ENCODE measurements at regions not wholly inside any gene's neighbourhood (a gene's known extent, or its start where the extent isn't known, plus 50 kb on each side); places are given as distances from the start of the nearest gene placed in this dataset.
"Not testable (repeated sequence)": the region's sequence is repeated elsewhere in the genome, so short reads cannot be mapped to it uniquely, and the experiment has no call there.

DNA sequence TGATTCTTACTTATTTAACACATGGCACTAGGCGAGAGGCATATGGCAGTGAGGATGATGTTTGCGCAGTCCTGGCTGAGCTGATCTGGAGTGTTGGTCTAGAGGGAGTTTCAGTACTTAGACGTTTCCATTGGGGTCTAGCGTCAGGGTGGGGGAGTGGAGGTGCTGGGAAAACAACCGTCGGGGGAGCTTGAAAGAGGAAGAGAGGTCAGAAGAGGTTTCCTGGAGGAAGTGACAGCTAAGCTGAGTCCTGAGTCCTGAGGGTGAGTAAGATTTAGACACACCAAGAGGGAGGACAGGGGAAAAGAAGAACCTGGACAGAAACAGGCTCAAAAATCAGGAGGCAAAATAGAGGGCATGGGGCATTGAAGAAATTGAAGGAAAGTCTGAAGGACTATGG lies 81.4 kb downstream of the ALOX5AP start:
- no peak for DNase-seq (ENCODE audit: low read depth)

- no peak for DNase-seq (ENCODE audit: low read depth)
Observed at GRCh38 chr13:30818323-30818960, 83.1 kb downstream of the ALOX5AP start.

GRCh38 chr13:30819136-30819888 lies 84.0 kb downstream of the ALOX5AP start:
- no peak for DNase-seq (ENCODE audit: low read depth)

DNA sequence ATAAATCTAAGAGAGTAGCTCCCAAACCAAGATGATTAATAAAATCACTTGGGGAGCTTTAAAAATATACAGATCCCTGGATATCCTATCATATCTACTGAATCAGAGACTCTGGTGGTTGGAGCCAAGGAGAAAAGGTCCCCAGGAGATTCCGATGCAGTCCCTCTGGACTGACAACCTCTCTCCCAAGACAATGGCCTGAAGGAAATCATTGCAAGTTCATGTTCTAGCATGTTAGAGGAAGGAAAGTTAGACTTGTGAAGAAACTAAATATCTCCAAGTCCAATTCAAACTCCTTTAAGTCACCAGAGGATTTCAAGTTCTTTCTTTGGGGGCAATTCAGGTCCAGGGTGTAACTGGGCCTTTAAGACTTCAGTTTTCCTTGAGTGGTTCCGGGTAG lies 84.7 kb upstream of the MEDAG start:
- DNase-seq (ENCODE audit: low read depth), result no peak

- no peak for DNase-seq (ENCODE audit: low read depth)
Observed at GRCh38 chr13:30824651-30825050, 81.4 kb upstream of the MEDAG start.

GRCh38 chr13:30826911-30827577 lies 79.0 kb upstream of the MEDAG start:
- DNase-seq (ENCODE audit: low read depth), result no peak

GRCh38 chr13:30827578-30827925 lies 78.5 kb upstream of the MEDAG start:
- no peak for DNase-seq (ENCODE audit: low read depth)

- DNase-seq (ENCODE audit: low read depth), result no peak
Observed at GRCh38 chr13:30829145-30829832, 76.8 kb upstream of the MEDAG start.

GRCh38 chr13:30829833-30830637 lies 76.0 kb upstream of the MEDAG start:
- no peak for DNase-seq (ENCODE audit: low read depth)

- DNase-seq (ENCODE audit: low read depth), result no peak
Observed at GRCh38 chr13:30830638-30830965, 75.5 kb upstream of the MEDAG start.

DNA sequence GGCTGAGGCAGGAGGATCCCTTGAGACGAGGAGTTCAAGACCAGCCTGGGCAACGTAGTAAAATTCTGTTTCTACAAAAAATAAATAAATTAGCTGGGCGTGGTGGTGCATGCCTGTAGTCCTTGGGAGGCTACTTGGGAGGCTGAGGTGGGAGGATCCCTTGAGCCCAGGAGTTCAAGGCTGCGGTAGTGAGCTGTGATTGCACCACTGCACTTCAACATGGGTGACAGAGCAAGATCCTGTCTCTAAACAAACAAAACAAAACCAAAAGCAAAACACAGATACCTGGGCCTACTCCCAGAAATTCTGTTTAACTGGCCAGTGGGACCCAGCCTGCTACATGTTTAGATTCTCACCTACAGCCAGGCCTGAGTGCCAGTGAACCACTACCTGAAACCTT lies 74.6 kb upstream of the MEDAG start:
- DNase-seq (ENCODE audit: low read depth), result no peak

GRCh38 chr13:30832377-30832776 lies 73.7 kb upstream of the MEDAG start:
- no peak for DNase-seq (ENCODE audit: low read depth)

- DNase-seq (ENCODE audit: low read depth), result peak; percentile 59
Observed at GRCh38 chr13:30832845-30833332, 73.2 kb upstream of the MEDAG start.

DNA sequence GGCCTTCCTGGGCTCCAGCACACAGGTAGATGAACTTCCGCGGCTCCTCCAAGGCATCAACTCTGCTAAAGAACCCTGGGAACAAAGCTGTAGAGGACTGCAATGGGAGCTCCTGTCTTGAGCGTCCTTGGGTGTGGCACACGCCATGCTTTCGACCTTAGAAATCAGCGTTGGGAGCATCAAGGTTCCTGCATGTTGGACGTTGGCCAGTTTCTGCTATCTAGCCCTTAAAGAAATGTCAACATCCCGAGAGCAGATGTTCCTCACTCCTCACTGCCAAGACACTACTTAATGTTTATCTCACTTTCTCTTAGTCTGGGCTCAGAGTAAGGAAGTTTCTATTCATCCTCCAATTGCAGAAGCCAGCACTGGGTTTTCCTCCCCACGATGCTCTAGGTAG lies 70.6 kb upstream of the MEDAG start:
- DNase-seq (ENCODE audit: low read depth), result no peak

GRCh38 chr13:30837227-30838159 lies 68.6 kb upstream of the MEDAG start:
- no peak for DNase-seq (ENCODE audit: low read depth)

- not testable (repeated sequence) for DNase-seq (ENCODE audit: low read depth)
Observed at GRCh38 chr13:30839636-30840035, 66.4 kb upstream of the MEDAG start.

DNA sequence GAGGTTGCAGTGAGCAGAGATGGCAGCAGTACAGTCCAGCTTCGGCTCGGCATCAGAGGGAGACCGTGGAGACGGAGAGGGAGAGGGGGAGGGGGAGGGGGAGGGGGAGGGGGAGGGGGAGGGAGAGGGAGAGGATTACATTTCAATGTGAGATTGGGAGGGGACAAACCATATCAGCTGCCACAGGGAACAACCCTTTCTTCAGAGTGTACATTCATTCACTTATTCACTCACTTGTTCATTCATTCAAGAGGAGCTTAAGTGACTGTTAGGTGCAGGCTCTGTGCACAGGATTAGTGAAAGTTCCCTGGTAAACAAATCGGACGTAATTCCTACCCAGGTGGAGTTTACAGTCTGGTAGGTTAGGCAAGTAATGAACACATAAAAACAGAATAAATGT lies 65.6 kb upstream of the MEDAG start:
- DNase-seq (ENCODE audit: low read depth), result no peak

DNA sequence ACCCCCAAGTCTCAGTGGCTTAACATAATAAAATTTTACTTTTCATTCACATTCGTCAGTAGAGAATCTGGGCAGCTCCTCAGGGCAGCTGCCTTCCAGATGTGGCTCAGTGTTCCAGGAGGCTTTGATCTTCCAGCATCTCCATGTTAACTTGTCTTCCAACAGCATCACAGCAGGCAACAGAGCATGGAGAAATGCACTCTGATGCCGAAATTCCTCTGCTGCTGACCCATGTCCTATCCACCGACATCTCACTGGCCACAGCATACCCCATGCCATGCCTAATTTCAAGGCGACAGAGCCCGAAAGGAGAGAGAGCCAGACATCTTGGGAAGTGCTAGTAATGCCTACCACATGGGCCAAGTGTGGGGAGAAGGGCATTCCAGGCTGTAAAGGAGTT lies 64.9 kb upstream of the MEDAG start:
- DNase-seq (ENCODE audit: low read depth), result no peak

DNA sequence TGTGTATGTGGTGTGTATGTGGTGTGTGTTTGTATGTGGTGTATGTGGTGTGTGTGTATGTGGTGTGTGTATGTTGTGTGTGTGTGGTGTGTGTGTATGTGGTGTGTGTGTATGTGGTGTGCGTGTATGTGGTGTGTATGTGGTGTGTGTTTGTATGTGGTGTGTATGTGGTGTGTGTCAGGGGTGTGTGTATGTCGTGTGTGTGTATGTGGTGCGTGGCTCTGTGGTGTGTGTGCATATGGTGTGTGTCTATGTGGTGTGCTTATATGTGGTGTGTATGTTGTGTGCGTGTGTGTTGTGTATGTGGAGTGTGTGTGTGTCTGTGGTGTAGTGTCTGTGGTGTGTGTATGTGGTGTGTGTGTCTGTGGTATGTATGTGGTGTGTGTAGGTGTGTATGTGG lies 62.5 kb upstream of the MEDAG start:
- DNase-seq (ENCODE audit: low read depth), result no peak

GRCh38 chr13:30844548-30845296 lies 61.3 kb upstream of the MEDAG start:
- DNase-seq (ENCODE audit: low read depth), result no peak
